Suppressor macrophage (primary cell): ENCODE measurements at regions not wholly inside any gene's neighbourhood (a gene's known extent, or its start where the extent isn't known, plus 50 kb on each side); places are given as distances from the start of the nearest gene placed in this dataset.
A peak's percentile ranks its signal among the peaks of the same experiment; 100 is the strongest.

ENCODE experiments used
- DNase-seq, 4 experiments: peaks; one replicate each; pipeline ENCODE4 v3.0.0-alpha.2; 2020 to 2022

DNA sequence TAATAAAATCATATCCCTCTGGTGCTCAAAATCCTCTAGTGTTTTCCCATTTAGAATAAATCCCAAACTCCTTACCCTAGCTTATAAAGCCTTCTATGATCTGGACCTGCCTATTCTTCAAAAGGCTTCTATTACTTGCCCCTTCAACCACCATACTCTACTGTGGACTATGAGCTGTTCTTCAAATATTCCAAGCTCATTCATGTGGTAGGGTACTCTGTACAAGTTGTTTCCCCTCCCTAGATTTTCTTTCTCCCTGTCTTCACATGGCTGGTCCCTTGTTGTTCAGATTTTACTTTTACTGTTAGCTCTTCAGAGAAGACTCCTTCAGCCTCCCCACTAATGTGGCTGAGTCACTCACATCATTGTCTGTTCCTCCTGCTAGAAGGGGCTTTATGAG is 193.2 kb downstream of the OGFRL1 start:
- DNase-seq, result no peak

DNA sequence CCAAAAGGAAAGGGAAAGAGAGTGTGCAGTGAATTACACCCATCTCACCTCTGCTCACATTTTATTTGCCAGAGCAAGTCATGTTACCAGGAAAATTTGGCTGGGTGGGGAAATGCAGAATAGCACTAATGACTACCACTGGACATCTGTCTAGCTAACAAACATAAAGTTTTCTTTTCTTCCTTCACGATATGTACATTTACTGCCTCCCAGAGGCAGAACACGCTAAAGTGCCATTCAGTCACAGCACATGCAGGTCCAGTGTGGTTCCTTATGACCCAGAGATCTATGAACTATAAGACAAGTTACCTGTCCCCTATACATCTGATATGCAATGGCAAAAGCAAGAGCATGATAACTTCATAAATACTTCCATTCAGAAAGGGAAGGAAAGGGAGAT is 194.1 kb downstream of the OGFRL1 start:
- DNase-seq, result peak in 1 of 4 experiments; percentile 23

DNA sequence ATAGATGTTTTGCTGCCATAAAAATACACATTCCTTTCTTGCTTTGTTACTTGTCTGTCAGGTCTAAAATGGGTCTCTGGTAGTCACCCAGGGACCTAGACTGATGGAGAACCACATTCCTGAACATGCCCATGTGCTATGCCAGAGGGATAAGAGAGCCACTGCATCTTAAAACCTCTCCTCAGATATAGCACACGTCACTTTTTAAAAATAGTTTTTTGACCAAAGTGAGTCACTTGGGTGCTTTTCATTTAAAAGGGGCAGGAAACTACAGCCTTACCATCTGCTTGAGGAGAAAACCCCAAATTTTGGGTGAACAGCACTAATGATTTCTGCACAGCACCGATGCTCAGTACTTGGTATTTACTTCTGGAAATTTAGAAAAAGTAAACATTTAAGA is 197.8 kb downstream of the OGFRL1 start:
- no peak for DNase-seq

DNA sequence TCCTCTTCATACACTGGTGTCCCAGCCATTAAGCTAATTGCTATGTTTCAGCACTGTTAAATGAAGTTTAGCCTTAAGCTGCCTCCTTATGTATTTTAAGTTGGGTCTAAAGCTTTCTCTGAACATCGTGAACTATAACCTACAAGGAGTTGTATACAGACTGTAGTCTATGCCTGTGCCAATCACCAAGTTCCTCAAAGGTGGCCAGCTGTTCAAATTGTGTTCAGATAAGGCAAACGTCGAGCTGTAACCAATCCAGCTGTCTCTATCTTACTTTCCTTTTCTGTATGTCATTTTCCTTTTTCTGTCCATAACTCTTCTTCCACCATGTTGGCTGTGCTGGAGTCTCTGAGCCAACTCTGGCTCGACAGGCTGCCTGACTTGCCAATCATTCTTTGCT is 199.6 kb downstream of the OGFRL1 start:
- DNase-seq, result peak in 2 of 4 experiments; percentile 14 to 24

DNA sequence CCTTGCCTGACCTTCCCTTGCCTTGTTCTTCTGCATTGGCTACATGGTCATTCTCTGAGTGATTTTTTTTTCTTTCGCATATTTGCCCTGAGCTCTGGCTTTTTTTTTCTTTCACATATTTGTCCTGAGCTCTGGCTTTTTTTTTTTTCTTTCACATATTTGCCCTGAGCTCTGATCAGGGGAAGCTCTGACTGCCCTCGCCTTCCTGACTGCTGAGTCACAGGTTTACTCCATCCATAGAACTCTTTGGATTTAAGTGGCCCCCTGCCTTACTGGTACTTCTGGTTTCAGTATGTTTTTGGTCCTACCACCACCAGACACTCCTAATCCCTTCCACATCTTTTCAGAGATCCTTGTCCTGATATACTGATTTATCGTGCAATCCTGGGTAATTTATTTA is 201.1 kb downstream of the OGFRL1 start:
- peak in 3 of 4 experiments; percentile 30 to 34 (median 32) for DNase-seq

DNA sequence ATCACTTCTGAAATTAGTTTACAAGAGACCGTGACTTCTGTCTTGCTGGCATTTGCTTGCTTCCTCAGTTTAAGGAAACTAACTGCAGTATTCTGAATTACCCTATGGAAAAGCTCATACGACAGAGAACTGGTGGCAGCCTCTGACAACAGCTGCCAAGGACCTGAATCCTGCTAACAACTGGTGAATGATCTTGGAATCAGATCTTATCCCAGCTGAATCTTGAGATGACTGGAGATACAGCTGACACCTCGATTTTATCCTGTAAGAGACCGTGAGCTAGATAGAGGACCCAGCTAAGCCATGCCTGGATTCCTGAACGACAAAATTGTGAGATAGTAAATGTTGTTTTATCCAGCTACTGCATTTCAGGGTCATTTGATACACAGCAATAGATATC is 202.3 kb downstream of the OGFRL1 start:
- no peak for DNase-seq

DNA sequence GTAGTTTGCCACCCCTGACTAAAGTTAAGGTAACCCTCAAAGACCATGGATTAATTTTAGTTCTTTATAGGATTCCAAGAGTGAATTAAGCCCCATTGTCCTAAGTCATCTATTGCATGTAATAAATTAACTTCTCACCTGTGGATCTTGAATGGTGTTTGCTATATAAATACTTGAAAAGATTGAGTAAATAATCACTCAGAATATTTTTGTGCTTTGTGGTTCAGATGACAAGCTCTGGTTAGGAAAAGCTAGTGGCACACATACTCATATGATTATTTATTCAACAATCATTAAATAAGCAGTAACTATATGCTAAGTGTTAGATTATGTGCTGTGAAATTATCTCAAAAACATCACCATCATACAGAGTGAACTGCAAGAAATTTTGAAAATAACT is 203.2 kb downstream of the OGFRL1 start:
- no peak for DNase-seq

DNA sequence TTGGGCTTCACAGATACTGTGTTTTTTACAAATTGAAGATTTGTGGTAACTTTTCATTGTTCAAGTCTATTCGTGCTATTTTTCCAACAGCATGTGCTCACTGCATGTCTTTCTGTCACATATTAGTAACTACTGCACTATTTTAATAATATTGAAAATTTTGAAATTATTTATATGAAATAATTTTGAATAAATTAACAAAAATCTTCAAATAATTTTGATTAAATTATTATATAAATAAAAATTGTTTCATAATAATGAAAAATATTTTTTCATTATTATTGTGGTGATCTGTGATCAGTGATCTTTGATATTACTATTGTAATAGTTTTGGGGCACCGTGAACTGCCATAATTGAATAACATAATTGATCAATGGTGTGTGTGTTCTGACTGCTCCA is 204.1 kb downstream of the OGFRL1 start:
- DNase-seq, result no peak

DNA sequence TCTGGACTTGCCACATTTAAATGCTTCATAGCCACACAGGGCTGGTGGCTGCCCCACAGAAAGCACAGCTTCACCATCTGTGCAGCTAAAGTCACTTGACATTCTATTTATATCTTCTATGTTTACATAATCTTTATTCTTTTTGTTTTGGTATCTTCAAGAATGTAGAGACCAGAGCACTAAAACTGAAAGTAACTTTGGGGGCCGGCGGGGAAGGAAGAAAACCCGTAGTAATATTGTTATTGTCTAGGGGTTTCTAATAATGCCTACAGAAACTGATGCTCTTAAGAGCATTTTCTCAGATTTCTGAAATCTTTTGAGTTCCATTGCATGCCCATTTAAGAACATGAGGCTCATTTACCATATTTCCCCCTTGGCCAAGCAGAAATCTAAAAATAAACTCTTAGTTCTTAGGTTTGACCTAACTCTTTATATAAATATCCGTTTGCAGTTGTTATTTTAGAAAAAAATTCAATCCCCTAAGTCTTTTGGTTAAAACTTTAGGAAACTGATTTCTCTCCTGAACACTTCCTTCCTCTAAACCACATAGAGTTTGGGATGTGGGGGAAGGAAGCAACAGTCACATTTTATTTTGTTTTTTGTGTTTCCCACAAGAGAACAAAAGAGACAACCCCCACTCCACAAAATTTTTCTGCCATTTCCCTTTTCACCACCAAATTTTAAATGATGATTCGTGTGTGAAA is 207.6 kb downstream of the OGFRL1 start:
- peak in 2 of 4 experiments; percentile 52 to 55 for DNase-seq

DNA sequence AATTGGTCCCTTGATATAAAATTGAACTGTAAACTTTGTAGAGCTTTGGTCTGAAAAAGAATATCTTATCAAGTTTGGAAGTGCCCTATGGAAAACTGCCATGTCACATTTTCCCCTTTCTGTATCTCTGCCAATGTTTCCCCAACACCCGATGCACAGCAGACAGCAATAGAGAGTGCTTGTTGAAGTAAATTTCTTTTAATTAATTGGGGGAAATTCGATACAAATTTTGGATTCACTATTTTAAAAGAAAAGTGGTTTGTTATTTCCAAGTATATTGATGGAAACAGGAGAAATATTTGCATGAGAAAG is 208.1 kb downstream of the OGFRL1 start:
- DNase-seq, result no peak

DNA sequence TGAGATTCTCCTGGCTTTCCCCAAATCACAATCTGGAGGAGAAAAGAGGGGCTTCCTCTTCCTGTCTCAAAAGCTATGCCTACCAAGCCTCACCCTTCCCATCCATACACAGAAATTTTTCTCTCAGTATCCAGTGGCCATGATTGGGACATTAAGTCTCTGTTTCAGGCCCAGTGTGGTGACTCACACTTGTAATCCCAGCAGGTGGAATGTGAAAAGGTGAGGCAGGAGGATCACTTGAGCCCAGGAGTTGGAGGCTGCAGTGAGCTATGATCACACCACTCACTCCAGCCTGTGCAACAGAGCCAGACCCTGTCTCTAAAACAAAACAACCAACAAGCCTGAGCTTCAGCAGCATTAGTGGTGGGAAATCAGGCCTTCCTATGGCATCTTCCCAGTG is 210.0 kb downstream of the OGFRL1 start:
- DNase-seq, result no peak

DNA sequence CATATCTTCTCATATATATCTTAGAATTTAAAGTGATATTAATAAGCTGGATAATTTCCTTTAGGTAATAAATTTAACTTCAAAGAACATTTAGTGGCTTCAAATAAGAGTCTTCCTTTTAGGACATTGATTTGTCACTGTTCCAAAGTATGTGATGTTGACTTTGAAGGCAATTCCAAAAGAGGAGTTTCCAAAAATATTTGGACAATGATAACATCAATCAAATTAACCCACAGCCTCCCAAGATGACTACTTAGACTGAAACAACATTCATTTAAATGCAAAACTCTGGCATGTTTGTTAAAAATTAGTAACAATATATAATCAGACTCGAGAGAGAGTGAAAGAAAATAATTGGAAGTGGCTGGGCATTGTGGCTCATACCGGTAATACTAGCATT is 211.1 kb downstream of the OGFRL1 start:
- DNase-seq, result no peak

DNA sequence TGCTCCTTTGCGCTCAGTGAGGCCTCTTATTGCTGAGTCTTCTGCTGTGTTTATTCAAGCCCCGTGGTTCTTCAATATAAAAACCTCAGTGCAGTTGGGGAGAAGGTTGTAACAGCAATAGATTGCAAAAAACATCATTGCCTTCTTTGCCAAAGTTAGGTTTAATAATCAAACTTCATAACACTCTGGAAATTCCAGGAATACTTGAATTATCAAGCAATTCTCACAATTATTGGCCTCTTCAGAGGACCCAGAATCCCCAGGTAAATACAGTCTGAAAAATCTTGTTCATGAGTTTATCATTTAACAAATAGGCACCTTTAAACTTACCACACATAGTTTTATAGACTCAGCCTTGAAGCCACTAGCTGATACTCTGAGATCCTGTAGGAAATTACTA is 213.6 kb downstream of the OGFRL1 start:
- no peak for DNase-seq

DNA sequence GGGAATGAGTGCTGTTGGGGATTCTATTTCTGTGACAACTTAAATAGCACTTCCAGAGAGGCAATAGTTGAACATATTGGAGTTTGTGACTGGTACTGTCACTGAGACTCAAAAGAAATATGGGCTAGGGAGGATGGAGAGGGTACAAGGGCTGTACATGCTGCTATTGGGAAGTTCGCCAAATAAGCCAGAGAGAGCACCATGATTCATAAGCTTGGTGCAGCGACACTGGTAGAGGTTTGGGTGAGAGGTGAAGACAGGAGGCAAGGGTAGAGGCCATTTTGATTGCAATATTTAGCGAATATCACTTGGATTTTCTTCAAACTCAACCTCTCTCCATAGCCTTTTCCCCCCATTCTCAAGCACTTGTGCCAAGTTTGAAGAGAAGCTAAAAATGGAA is 214.3 kb downstream of the OGFRL1 start:
- DNase-seq, result no peak

DNA sequence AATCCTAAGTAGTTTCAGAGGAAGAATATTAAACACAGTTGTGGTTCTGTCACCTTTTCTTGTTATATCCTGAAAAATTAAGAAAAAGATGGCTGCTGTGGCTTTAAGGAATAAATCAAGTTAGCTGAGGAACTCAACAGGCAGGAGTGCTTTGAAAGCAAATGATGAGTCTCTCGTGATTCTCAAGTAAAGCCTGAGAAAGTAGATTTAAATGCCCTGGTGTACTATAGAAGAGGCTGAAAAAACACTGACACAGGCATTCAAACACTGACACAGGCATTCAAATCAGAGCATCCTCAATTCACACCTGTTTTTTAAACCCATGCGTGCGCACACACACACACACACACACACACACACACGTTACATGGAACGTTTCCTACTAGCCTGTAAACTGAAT is 218.6 kb downstream of the OGFRL1 start:
- no peak for DNase-seq

DNA sequence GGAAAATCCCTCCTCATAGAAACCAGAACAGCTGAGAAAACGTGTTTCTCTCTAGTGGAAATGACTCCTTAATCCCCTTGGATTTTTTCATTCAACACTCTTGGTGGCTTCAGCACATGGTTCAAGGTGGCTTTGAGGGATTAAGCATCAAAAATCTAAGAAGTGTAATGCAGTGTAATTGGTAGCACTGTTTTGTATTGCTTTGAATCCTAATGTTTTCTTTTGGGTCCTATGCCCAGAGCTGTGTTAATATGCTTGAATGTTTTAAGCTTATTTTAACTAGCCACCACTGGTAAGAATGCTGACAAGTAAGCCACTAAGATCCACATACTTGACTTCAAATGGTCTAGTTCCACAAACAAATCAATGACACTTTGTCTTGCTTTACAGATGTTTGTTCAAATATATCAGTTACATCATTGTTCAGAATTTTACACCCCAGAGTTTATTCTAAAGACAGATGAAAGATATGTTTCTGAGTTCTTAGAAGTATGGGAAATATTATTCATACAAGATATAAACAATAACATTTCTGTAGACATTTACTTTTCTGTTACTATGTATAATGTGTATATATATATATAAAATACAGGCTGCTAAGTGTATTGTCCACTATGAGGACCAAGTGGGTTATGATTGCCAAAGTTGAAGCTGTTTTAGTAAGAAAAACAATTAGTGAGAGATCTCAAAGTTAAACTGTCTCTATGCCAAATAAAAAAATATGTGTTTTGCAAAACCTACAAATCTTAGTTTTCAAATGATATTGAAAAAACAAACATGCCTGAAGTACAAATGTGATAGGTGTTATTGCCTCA is 220.8 kb downstream of the OGFRL1 start:
- no peak for DNase-seq

DNA sequence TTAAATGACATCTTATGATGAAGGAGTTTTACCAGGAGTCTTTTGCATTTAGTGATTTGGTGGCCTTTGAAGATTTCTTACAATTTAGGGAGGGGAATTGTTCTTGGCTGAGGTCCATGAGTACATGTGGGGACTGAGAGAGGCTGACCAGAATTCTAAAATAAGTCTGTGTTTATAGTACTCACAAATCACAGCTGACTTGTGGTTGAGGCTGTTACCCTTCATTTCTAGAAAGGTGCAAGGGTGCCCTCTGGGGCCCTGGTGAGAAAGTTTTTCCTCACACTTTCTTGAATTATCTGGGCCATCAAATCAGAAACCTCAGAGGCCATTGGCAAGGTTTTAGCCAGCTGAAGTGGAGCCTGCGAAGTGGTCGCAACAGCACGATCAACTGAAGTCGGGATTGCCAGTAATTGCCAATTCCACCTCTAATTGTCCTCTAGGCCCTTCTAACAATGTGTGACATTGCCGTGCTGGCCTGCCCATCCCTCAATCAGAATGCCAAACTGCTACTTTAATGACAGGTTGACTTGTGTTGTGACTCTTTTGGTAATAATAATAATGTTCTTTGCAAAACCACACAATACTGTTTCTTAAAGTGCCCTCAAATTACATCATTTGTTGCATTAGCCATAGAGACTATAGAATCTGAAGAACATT is 221.6 kb downstream of the OGFRL1 start:
- peak; percentile 60 to 75 (median 68) for DNase-seq

DNA sequence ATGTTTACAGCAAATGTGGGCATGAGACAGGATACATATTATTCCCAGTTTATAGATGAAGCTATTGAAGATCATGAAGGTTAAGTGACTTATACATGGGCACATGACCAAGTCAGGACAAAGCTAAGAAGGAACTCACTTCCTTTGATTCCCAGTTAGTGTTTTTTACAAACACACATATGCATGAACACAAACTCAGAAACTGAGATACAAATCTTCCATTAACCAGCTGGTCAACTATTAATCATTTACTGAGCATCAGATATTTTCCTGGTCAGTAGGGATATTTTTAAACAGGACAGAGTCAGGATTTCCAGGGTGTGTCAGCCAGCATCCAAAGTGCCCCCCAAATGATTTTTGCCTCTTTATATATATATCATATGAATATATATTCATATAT is 222.2 kb downstream of the OGFRL1 start:
- DNase-seq, result no peak

DNA sequence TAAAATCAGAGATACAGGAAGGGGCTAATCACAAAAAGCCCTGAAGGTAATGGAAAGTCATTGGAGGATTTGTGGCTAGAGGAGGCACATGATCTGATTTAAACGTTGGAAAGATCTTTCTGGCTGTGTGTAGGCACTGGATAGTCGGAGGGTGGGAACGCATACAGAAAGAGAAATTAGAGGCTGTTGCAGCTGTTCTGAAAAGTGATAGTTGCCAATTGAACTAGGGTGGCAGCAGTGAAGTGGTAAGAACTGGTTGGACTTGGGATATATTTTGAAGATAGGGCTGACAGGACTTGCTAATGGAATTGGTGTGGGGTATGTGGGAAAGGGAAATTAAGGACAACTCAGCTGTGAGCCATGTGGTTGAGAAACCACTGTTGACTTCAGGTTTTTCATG is 223.6 kb downstream of the OGFRL1 start:
- DNase-seq, result no peak

DNA sequence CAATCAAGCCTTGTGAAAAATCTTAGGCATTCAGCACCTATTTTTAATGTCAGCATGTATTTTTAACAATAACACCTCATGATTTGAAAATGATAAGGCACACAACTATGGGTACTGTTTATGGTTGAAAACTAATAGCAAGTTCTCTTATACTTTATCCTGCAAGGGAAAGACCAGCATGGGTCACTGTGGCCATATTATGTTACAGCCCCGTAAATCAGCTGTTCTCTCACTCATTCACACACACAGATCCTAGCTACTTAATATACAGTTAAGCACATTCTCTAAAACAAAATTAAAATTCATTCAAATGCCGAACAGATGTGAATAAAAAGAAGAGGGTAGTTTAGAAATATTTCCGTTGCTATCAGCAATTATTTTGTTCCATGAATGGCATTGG is 224.4 kb downstream of the OGFRL1 start:
- DNase-seq, result no peak

DNA sequence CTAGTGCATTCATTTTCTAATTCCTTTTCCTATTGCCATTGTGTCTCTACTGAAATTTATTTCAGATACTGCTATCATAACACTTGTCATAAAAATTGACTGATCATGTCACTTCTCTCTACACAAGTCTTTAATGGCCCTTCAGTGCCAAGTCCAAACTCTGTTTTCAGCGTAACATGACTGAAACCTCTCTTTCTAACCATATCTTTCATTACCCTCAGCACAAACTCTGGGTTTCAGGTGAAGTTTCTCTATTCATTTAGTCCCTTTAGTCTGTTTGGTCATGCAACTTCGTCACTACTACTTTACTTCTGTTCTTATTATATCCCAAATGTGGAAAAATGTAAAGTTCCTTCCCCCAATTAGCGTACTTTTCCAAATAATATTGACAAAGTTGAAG is 234.9 kb downstream of the OGFRL1 start:
- no peak for DNase-seq

DNA sequence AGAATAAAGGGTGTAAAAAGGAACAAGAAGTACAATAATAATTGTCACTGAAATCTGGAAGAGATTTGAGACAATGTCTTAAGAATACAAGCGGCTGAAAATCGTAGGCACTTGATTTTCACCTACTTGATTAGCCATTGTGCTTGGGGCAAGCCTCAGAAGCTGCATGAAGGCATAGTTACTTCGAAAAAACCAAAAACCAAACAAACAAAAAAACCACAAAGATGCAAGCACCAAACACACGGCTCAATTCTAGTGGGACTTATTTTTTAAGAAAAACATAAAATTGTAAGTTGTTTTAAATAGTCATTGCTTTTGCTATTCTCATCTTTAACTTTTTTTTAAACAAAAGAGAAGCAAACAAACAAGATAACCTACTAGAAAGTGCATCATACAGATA is 235.6 kb downstream of the OGFRL1 start:
- no peak for DNase-seq

DNA sequence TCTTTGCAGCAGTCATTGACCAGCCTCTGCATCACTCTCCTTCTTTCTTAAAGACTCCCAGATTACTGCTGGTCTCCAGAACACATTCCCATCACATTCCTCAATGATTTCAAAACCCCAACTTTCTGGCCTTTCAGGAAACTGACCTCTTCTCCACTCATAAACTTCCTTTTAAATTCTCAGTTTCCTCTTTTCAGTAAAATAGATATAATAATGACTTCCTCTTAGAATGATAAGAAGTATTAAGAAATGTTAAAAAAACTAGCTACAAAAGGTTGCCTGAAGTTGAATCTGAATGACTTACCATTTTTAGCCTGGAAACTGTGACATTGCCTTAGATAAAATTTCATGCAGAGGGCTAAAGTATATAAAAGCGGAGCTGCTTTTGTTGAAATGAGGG is 239.3 kb downstream of the OGFRL1 start:
- peak in 3 of 4 experiments; percentile 11 to 64 (median 55) for DNase-seq

DNA sequence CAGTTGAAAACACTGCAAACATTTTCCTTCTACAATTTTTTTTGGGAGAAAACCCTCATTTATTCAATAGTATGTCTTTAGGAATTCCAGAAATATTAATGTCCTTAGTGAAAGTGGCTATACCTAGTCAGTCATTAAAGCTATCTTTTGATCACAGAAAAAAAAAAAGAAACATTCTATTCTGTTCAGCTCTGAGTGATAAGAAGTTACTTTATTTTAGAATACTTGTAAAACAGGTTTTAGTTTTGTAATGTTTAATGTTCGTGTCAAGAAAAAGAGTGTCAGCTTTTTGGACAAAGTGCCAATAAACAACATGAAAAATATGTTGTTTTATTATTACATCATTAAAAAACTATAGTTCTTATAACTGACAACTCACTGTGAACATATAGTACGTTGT is 240.4 kb downstream of the OGFRL1 start:
- DNase-seq, result no peak
